ENCODE measurements at regions not wholly inside any gene's neighbourhood (a gene's known extent, or its start where the extent isn't known, plus 50 kb on each side); places are given as distances from the start of the nearest gene placed in this dataset.

DNA sequence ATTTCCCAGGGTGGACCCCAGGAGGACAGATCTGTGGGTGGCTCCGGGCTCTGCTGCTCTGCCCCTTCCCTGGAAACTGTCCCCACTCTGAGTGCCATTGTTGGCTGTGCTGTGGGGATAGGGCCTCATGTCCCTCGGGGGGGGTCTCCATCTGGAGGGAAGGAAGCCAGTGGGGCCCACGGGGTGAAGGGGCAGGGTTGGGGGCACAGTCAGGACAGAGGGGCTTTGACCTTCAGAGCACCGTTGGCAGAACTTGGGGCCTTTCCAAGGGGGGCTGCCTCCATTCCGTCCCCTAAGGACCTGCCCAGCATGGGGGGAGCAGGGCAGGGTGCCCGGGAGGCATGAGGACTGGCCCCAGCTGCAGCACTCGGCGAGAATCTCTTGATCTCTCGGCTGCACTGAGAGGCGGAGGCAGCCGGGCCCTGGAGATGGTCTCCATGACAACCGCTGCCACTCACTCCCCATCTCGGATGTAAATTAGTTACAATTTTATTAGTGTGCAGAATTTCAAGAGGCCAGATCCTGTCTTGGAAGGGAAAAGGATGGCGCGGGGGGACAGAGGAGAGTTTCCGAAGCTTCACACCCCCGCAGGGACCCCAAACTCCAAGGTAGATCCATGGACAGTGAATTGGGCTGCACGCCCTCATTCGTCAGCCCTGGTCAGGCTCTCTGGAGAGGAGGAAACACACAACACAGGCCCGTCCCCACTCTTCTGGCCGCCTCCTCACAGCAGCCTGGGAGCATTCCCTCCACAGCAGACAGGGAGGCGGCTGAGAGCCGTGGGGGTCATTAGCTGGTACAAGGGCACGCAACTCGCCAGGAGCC, 216.2 kb upstream of the IER5L start:
- no peak overlapping the region for H3K4me2 ChIP-seq (ENCODE audit: extremely low read depth, insufficient read depth, low read length)
- no peak overlapping the region for H3K4me3 ChIP-seq (replicated peaks in 1 of 4; ENCODE audit: control extremely low read depth in 1 of 4, insufficient read depth in 1 of 4, low read depth in 3 of 4, low read length in 4 of 4)
- no peaks in the 10 kb centered on the region for H3K36me3 ChIP-seq (ENCODE audit: control insufficient read depth, insufficient read depth, low read length)
- H3K27me3 ChIP-seq (ENCODE audit: control insufficient read depth, insufficient read depth, low read length), result peaks cover 10% of the 10 kb centered on the region
- H3K9me3 ChIP-seq (ENCODE audit: control insufficient read depth, insufficient read depth, low read depth, low read length), result no peaks in the 10 kb centered on the region
- H3K4me1 ChIP-seq (ENCODE audit: control insufficient read depth, extremely low read depth, insufficient read depth, low read length), result no peaks in the 10 kb centered on the region
- H3K9ac ChIP-seq (ENCODE audit: insufficient read depth, low read length), result no peak overlapping the region
- H3K27ac ChIP-seq (ENCODE audit: insufficient read depth, low read length), result no peak overlapping the region
- no peak for DNase-seq (ENCODE audit: low read depth in 2 of 2)
- no peaks in the 10 kb centered on the region for H4K20me1 ChIP-seq (ENCODE audit: control insufficient read depth, extremely low read depth, insufficient read depth, low read length)
- TF ChIP-seq, protein P1, sequence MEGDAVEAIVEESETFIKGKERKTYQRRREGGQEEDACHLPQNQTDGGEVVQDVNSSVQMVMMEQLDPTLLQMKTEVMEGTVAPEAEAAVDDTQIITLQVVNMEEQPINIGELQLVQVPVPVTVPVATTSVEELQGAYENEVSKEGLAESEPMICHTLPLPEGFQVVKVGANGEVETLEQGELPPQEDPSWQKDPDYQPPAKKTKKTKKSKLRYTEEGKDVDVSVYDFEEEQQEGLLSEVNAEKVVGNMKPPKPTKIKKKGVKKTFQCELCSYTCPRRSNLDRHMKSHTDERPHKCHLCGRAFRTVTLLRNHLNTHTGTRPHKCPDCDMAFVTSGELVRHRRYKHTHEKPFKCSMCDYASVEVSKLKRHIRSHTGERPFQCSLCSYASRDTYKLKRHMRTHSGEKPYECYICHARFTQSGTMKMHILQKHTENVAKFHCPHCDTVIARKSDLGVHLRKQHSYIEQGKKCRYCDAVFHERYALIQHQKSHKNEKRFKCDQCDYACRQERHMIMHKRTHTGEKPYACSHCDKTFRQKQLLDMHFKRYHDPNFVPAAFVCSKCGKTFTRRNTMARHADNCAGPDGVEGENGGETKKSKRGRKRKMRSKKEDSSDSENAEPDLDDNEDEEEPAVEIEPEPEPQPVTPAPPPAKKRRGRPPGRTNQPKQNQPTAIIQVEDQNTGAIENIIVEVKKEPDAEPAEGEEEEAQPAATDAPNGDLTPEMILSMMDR (conservative IDR thresholded peaks at IDR 0.05 in 1 of 2, IDR thresholded peaks at IDR 0.05 in 1 of 2; ENCODE audit: low read depth in 1 of 2, low read length in 2 of 2), result no peak
- TF ChIP-seq EZH2 (IDR thresholded peaks at IDR 0.05; ENCODE audit: low read length, missing control alignments), result no peak
- no peak overlapping the region for H2AFZ ChIP-seq (ENCODE audit: low read length)
- no peaks in the 10 kb centered on the region for H3K79me2 ChIP-seq (ENCODE audit: control insufficient read depth, insufficient read depth, low read length)

DNA sequence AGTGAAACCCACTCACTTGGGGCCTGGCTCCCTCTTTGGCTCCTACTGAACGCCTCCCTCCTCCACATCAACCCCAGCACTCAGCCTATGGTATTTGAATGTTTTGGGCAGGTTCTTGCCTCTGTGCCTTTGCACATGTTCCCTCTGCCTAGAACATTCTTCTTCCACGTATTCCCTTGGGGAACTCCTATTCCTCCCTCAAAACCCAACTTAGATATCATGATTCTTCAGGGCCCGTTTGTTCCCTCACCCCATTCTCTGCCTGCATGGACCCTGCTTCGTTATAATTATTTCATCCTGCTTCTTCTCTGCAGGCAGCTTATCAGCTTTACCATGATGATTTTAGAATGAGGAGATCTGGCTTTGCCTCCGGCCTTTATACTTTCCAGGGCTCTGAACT, 215.0 kb upstream of the IER5L start:
- Histone ChIP-seq H3K27ac (ENCODE audit: insufficient read depth, low read length) (no peak overlapping the region), H3K4me2 (ENCODE audit: extremely low read depth, insufficient read depth, low read length) (no peak overlapping the region), H3K79me2 (ENCODE audit: control insufficient read depth, insufficient read depth, low read length) (no peaks in the 10 kb centered on the region), H4K20me1 (ENCODE audit: control insufficient read depth, extremely low read depth, insufficient read depth, low read length) (no peaks in the 10 kb centered on the region), H3K4me3 (replicated peaks in 1 of 4; ENCODE audit: control extremely low read depth in 1 of 4, insufficient read depth in 1 of 4, low read depth in 3 of 4, low read length in 4 of 4) (no peak overlapping the region), H2AFZ (ENCODE audit: low read length) (no peak overlapping the region), H3K27me3 (ENCODE audit: control insufficient read depth, insufficient read depth, low read length) (peaks cover 10% of the 10 kb centered on the region), H3K4me1 (ENCODE audit: control insufficient read depth, extremely low read depth, insufficient read depth, low read length) (no peaks in the 10 kb centered on the region), H3K9ac (ENCODE audit: insufficient read depth, low read length) (no peak overlapping the region), H3K9me3 (ENCODE audit: control insufficient read depth, insufficient read depth, low read depth, low read length) (no peaks in the 10 kb centered on the region), H3K36me3 (ENCODE audit: control insufficient read depth, insufficient read depth, low read length) (no peaks in the 10 kb centered on the region)
- no peak for DNase-seq (ENCODE audit: low read depth in 2 of 2)
- TF ChIP-seq, protein P1 (conservative IDR thresholded peaks at IDR 0.05 in 1 of 2, IDR thresholded peaks at IDR 0.05 in 1 of 2; ENCODE audit: low read depth in 1 of 2, low read length in 2 of 2), result no peak
- no peak for TF ChIP-seq EZH2 (IDR thresholded peaks at IDR 0.05; ENCODE audit: low read length, missing control alignments)

DNA sequence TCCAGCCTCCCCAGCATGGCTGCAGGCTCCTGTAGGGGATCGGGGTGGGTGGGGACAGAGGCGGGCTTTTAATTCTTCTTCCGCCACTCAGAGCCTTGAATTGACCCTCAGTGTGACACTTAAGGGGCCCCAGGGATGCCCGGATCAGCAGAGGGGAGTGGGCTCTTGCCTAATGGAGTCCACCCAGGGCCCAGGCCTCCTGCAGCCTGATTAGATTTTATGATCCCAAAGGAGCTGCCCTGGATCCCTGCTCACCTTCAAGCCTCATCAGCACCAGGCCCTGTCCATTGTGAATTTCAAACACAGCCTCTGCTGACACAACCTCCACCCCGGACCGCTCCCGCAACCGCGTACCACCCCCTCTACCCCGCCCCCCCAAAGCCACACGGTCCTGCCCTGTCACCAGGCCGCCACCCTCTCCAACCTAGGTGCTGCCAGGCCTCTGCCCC, 214.1 kb upstream of the IER5L start:
- Histone ChIP-seq H4K20me1 (ENCODE audit: control insufficient read depth, extremely low read depth, insufficient read depth, low read length) (no peaks in the 10 kb centered on the region), H2AFZ (ENCODE audit: low read length) (no peak overlapping the region), H3K9ac (ENCODE audit: insufficient read depth, low read length) (no peak overlapping the region), H3K4me1 (ENCODE audit: control insufficient read depth, extremely low read depth, insufficient read depth, low read length) (no peaks in the 10 kb centered on the region), H3K36me3 (ENCODE audit: control insufficient read depth, insufficient read depth, low read length) (no peaks in the 10 kb centered on the region), H3K79me2 (ENCODE audit: control insufficient read depth, insufficient read depth, low read length) (no peaks in the 10 kb centered on the region), H3K4me3 (replicated peaks in 1 of 4; ENCODE audit: control extremely low read depth in 1 of 4, insufficient read depth in 1 of 4, low read depth in 3 of 4, low read length in 4 of 4) (no peak overlapping the region), H3K27me3 (ENCODE audit: control insufficient read depth, insufficient read depth, low read length) (peaks cover 10% of the 10 kb centered on the region), H3K4me2 (ENCODE audit: extremely low read depth, insufficient read depth, low read length) (no peak overlapping the region), H3K27ac (ENCODE audit: insufficient read depth, low read length) (no peak overlapping the region), H3K9me3 (ENCODE audit: control insufficient read depth, insufficient read depth, low read depth, low read length) (no peaks in the 10 kb centered on the region)
- TF ChIP-seq EZH2 (IDR thresholded peaks at IDR 0.05; ENCODE audit: low read length, missing control alignments), result no peak
- TF ChIP-seq, protein P1 (conservative IDR thresholded peaks at IDR 0.05 in 1 of 2, IDR thresholded peaks at IDR 0.05 in 1 of 2; ENCODE audit: low read depth in 1 of 2, low read length in 2 of 2), result no peak
- no peak for DNase-seq (ENCODE audit: low read depth in 2 of 2)

All from fibroblast of lung (primary cell).